GM04503 (cell line): ENCODE measurements at regions not wholly inside any gene's neighbourhood (a gene's known extent, or its start where the extent isn't known, plus 50 kb on each side); places are given as distances from the start of the nearest gene placed in this dataset.
A peak's percentile ranks its signal among the peaks of the same experiment; 100 is the strongest.
"Not testable (repeated sequence)": the region's sequence is repeated elsewhere in the genome, so short reads cannot be mapped to it uniquely, and the experiment has no call there.

Experiments used
- DNase-seq: peaks from one replicate; pipeline ENCODE4 v3.0.0-alpha.2; 2012; ENCODE audit warnings: low read depth

DNA sequence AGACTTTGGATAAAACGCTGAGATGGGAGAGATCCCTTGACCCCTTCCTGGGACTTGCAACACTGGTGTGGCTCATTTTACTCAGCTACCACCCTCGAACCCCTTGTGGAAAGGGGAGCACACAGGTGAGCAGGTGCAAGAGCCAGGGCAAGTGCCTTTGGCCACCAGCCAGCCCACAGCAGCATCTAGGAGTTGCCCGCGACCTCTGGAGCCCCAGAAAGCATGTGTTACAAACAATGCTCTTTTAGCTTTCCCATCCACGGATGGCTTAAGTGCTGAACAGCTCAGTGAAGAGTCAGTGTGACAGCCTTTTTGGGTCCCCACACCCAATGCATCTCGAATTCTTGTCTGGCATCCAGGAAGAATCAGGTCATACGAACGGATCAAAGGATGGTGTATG, 197.8 kb downstream of the MEMO1 start:
- no peak for DNase-seq

DNA sequence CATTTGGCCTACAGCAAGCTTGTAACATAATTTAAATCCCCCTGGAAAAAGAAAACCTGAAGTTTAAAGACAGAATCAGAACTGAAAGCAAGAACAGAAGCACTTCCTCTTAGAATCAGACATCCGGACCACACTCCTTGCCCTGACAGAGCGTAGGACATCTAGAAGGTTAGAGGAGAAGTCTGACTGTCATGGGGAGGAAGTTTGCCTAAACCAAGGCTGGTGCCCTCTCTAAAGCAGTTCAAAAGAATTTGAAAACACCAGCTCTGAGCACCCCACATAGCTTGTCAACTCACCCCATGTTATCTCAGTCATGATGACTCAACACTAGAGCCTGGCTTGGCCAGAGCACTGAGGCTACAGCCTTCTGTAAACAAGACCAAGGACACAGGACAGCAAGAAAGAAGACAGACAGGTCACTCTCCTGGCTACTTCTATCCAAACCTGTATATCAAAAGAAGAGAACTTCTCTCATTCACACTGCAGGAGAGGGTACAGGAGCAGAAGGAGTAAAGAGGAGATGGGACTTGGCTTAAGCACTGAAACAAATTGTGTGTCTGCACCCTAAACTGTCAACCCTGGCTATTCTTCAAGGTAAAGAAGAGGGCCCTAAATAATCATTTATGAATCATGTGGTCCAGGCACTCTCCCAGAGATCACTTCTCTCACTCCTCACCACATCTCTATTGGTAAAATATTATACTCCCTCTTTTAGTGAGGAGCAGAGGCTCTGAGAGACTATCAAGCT, 198.6 kb downstream of the MEMO1 start:
- DNase-seq, result no peak

- DNase-seq, result no peak
Observed at GRCh38 chr2:31811482-31811881, 199.3 kb downstream of the MEMO1 start.

DNA sequence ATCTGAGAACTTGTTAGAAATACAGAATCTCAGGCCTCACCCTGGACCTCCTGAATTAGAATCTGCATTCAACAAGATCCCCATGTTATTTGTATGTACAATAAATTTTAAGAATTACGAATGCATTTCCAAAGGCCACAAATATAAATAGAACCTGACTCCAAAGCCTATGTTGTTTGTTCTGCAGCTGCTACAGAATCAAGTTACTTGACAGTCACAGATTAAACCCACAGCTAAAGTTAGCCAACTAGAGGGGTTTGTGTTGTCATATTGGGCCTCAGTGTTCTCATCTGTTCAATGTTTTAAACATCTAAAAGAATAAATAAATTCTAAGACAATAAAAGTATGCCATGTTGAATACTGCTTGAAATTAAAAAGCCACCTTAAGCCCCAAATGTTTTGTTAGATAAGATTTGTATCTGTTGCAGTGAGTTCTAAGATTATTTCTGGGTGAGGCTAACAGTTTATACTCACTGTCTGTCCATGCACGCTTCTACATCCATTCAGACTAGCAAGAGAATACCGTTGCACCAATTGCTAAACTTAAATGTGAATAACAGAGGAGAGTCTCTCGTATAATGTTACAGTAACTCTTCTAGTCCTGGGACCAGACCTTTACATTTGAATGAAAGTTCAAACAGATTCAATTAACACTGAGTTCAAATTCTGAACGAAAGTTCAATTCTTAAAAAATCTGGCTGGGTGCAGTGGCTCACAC, 200.4 kb downstream of the MEMO1 start:
- no peak for DNase-seq

DNA sequence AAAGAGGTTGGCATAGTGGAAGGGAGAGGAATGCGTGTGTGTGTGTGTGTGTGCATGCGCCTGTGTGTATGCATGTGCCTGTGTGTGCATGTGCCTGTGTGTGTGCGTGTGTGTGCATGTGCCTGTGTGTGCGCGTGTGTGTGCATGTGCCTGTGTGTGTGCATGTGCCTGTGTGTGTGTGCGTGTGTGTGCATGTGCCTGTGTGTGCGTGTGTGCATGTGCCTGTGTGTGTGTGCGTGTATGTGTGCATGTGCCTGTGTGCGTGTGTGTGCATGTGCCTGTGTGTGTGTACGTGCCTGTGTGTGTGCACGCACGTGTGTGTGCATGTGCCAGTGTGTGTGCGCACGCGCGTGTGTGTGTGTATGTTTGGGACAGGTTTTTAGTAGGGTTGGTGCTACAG, 205.1 kb downstream of the MEMO1 start:
- DNase-seq, result no peak

DNA sequence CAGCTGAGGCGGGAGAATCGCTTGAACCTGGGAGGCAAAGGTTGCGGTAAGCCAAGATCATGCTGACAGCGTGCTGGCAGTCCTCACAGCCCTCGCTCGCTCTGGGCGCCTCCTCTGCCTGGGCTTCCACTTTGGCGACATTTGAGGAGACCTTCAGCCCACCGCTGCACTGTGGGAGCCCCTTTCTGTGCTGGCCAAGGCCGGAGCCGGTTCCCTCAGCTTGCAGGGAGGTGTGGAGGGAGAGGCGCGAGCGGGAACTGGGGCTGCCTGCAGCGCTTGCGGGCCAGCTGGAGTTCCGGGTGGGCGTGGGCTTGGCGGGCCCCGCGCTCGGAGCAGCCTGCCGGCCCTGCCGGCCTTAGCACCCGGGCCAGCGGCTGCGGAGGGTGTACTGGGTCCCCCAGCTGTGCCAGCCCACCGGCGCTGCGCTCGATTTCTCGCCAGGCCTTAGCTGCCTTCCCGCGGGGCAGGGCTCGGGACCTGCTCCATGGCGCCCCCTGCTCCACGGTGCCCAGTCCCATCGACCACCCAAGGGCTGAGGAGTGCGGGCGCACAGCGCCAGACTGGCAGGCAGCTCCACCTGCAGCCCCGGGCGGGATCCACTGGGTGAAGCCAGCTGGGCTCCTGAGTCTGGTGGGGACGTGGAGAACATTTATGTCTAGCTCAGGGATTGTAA, 207.2 kb downstream of the MEMO1 start:
- DNase-seq, result not testable (repeated sequence)

DNA sequence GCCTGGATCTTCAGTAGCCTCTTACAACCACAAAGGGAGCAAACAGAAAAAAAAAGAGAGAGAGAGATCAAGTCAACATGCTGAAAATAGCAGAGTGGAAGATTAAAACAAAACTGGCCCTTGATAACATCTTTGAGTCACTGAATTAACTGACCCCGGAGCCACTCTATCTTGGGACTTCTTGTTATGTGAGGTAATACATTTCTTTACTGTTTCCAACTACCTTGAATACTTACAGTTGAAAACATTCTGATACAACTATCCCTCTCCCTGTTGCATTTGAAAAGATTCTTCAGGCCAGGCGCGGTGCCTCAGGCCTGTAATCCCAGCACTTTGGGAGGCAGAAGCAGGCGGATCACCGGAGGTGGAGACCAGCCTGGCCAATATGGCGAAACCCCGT, 208.1 kb downstream of the MEMO1 start:
- no peak for DNase-seq

- not testable (repeated sequence) for DNase-seq
Observed at GRCh38 chr2:31799282-31799681, 211.5 kb downstream of the MEMO1 start.

GRCh38 chr2:31788273-31788672, 207.5 kb upstream of the SRD5A2 start:
- no peak for DNase-seq

DNA sequence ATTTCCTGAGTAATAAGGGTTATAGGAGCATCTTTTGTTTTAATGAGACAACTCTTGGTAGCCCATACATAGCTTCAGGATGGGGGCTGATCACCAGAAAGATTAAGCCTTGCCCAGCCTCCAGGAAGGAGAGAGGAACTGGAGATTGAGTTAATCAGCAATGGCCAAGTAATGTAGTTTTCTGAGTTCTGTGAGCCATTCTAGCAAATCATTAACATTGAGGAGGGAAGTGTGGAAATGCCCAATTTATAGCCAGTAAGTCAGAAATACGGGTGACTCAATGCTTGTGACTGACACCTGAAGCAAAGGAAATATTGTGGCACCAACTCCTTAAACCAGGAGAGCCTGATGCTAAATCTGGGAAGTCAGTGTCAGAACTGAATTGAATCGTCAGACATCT, 205.1 kb upstream of the SRD5A2 start:
- no peak for DNase-seq

GRCh38 chr2:31784868-31785267, 204.1 kb upstream of the SRD5A2 start:
- DNase-seq, result no peak

- DNase-seq, result not testable (repeated sequence)
Observed at GRCh38 chr2:31783446-31784091, 202.8 kb upstream of the SRD5A2 start.

- DNase-seq, result no peak
Observed at GRCh38 chr2:31778153-31778552, 197.4 kb upstream of the SRD5A2 start.

GRCh38 chr2:31770741-31771140, 190.0 kb upstream of the SRD5A2 start:
- DNase-seq, result no peak

DNA sequence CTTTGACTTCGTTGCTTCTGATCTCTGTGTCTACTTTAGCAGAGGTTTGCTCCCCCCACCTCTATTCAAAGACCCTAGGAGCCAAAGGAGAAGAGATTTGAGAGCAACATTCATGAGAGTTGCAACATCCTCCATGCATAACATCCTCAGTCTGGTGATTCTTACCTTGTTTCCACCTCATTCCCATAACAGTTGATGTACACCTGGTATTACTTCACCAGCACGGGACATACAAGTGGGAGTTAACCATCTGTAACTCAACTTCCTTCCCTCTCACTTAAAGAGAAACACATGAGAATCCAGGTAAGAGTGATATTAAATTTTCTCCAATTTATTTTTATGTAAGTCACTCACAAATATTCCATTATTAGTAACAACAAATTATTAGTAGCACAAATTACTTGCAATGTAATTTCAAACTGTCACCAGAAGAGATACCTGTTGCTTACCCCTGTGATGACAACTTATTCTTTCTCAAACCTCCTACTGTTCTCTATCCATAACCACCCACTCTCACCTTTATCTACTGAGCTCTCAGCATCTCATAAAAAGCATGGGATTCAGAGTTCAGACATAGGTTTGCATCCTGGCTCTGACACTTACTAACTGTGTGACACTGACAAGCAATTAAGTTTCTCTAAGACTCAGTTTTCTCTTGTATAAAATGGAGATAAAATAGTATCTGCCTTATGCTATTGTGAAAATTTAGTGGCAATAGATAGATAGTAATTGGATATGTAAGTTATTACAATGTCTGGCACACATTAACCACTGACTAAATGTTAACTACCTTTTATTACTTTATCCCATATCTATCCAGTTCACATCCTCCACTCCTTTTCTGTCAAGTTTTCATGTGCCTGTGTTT, 184.6 kb upstream of the SRD5A2 start:
- DNase-seq, result no peak

- DNase-seq, result peak; percentile 15
Observed at GRCh38 chr2:31764169-31764568, 183.4 kb upstream of the SRD5A2 start.

- no peak for DNase-seq
Observed at GRCh38 chr2:31762085-31762484, 181.3 kb upstream of the SRD5A2 start.

DNA sequence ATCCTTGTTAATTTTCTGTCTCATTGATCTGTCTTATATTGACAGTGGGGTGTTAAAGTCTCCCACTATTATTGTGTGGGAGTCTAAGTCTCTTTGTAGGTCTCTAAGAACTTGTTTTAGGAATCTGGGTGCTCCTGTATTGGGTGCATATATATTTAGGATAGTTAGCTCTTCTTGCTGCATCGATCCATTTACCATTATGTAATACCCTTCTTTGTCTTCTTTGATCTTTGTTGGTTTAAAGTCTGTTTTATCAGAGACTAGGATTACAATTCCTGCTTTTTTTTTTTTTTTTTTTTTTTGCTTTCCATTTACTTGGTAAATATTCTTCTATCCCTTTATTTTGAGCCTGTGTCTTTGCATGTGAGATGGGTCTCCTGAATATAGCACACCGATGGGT, 176.6 kb upstream of the SRD5A2 start:
- not testable (repeated sequence) for DNase-seq

GRCh38 chr2:31748746-31749145, 168.0 kb upstream of the SRD5A2 start:
- DNase-seq, result not testable (repeated sequence)

- DNase-seq, result no peak
Observed at GRCh38 chr2:31748041-31748440, 167.3 kb upstream of the SRD5A2 start.

GRCh38 chr2:31739161-31739560, 158.4 kb upstream of the SRD5A2 start:
- DNase-seq, result no peak
